Spleen (tissue), 11 donors: ENCODE measurements at regions not wholly inside any gene's neighbourhood (a gene's known extent, or its start where the extent isn't known, plus 50 kb on each side); places are given as distances from the start of the nearest gene placed in this dataset.
A peak's percentile ranks its signal among the peaks of the same experiment; 100 is the strongest.
"Not testable (repeated sequence)": the region's sequence is repeated elsewhere in the genome, so short reads cannot be mapped to it uniquely, and the experiment has no call there.

Source experiments
- DNase-seq: peaks from one replicate; pipeline ENCODE4 v3.0.0-alpha.2; 2020
- H3K27ac ChIP-seq, 8 donors: fragments of 200-600 bp; sonication (generic) in 7 of 8; 1 replicate in 4 of 8; 2 replicates in 4 of 8; pipeline versions ENCODE4 v1.5.0 to v1.8.0; 2016 to 2021; ENCODE audit warnings: inconsistent platforms in 4 of 8, mild to moderate bottlenecking in 4 of 8, moderate library complexity in 1 of 8
- H3K27me3 ChIP-seq, 7 donors: fragments of 200-600 bp; sonication (generic) in 6 of 7; replicated peaks in 1 of 7; 1 replicate in 4 of 7; 2 replicates in 3 of 7; pipeline versions ENCODE4 v1.5.0 to v1.8.0; 2016 to 2021; ENCODE audit warnings: inconsistent platforms in 3 of 7, mild to moderate bottlenecking in 1 of 7
- H3K36me3 ChIP-seq, 6 donors: fragments of 200-600 bp; sonication (generic) in 5 of 6; 1 replicate in 4 of 6; 2 replicates in 2 of 6; pipeline versions ENCODE4 v1.5.0 to v1.8.0; 2016 to 2021; ENCODE audit warnings: inconsistent platforms in 2 of 6
- H3K4me1 ChIP-seq, 6 donors: fragments of 200-600 bp; sonication (generic) in 5 of 6; 1 replicate in 3 of 6; 2 replicates in 3 of 6; pipeline versions ENCODE4 v1.5.0 to v1.8.0; 2016 to 2021; ENCODE audit warnings: inconsistent platforms in 3 of 6
- H3K4me3 ChIP-seq, 8 donors: fragments of 200-600 bp; sonication (generic) in 7 of 8; 1 replicate in 4 of 8; 2 replicates in 4 of 8; pipeline versions ENCODE4 v1.5.0 to v1.8.0; 2016 to 2021; ENCODE audit warnings: inconsistent platforms in 4 of 8, mild to moderate bottlenecking in 4 of 8, moderate library complexity in 2 of 8
- H3K9me3 ChIP-seq, 8 donors: fragments of 200-600 bp; sonication (generic) in 7 of 8; 1 replicate in 4 of 8; 2 replicates in 4 of 8; pipeline versions ENCODE4 v1.5.0 to v1.8.0; 2016 to 2021; ENCODE audit warnings: inconsistent platforms in 4 of 8
- POLR2A ChIP-seq, 3 donors: fragments of 450-650 bp; IDR thresholded peaks; one replicate each; pipeline ENCODE4 v1.5.1; 2017; ENCODE audit warnings: antibody characterized with exemption in 3 of 3, mild to moderate bottlenecking in 1 of 3
- POLR2AphosphoS5 ChIP-seq, 3 donors: sonication (generic); formaldehyde crosslinking; IDR thresholded peaks; one replicate each; pipeline ENCODE4 v1.5.1; 2017; ENCODE audit warnings: antibody characterized with exemption in 3 of 3
- WGBS, 5 donors: extraction: QIAGEN DNeasy Blood & Tissue Kit in 3 of 5; methylation state at CpG; one replicate each; pipeline versions ENCODE4 v1.1.5 to v1.1.7; 2013 to 2018; 5-methylcytosine and 5-hydroxymethylcytosine counted together
- intact Hi-C: fragments of 100-400 bp; cut with DNase I; formaldehyde crosslinking; loops from one replicate; pipeline ENCODE4 v1.15.0; 2023; ENCODE audit warnings: low total_unique reads
- TF ChIP-seq, protein P1 (sequence below), 11 experiments: fragments of 200-600 bp in 7 of 11; fragments of 450-650 bp in 4 of 11; sonication (generic) in 4 of 11; IDR thresholded peaks in 8 of 11; conservative IDR thresholded peaks in 3 of 11; 1 replicate in 7 of 11; 2 replicates in 4 of 11; pipeline versions ENCODE4 v1.4.0 to v1.8.0; 2016 to 2021; ENCODE audit warnings: antibody characterized with exemption in 11 of 11, inconsistent platforms in 4 of 11, mild to moderate bottlenecking in 1 of 11
- donor health status: healthy with polysubstance abuse.
- donor health status: DM: no; HTN: no; CAD: no; lungs with moderate emphysema.
- donor health status: DM: no; HTN: no; CAD: no.
- donor health status: Bipolar disorder and iron deficiency.
- donor health status: healthy.
- donor health status: DM: no; HTN: no; CAD: no.
- donor health status: DM: yes; HTN: yes; CAD: no.

GRCh38 chr2:16729335-16729734 lies 63.7 kb upstream of the CYRIA start:
- intact Hi-C loops: no loop called here

GRCh38 chr2:16728351-16729136 lies 62.9 kb upstream of the CYRIA start:
- Histone ChIP-seq H3K4me3 (no peak overlapping the region), H3K27ac (peak overlapping the region in 5 of 8 donors; percentile 3 to 68 (median 43)), H3K27me3 (peaks cover 0 to 4% (median 0%) of the 10 kb centered on the region in 7 donors), H3K9me3 (no peaks in the 10 kb centered on the region), H3K36me3 (no peaks in the 10 kb centered on the region), H3K4me1 (peaks cover 0 to 14% (median 1%) of the 10 kb centered on the region in 6 donors)
- TF ChIP-seq POLR2AphosphoS5 (IDR thresholded peaks at IDR 0.05) (no peak), POLR2A (IDR thresholded peaks at IDR 0.05) (no peak)
- TF ChIP-seq, protein P1, sequence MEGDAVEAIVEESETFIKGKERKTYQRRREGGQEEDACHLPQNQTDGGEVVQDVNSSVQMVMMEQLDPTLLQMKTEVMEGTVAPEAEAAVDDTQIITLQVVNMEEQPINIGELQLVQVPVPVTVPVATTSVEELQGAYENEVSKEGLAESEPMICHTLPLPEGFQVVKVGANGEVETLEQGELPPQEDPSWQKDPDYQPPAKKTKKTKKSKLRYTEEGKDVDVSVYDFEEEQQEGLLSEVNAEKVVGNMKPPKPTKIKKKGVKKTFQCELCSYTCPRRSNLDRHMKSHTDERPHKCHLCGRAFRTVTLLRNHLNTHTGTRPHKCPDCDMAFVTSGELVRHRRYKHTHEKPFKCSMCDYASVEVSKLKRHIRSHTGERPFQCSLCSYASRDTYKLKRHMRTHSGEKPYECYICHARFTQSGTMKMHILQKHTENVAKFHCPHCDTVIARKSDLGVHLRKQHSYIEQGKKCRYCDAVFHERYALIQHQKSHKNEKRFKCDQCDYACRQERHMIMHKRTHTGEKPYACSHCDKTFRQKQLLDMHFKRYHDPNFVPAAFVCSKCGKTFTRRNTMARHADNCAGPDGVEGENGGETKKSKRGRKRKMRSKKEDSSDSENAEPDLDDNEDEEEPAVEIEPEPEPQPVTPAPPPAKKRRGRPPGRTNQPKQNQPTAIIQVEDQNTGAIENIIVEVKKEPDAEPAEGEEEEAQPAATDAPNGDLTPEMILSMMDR (IDR thresholded peaks at IDR 0.05 in 8 of 11, conservative IDR thresholded peaks at IDR 0.05 in 3 of 11): no peak
- 59 to 69% (median 64%) methylated on average over 4 of the region's 4 CpGs for WGBS, 5 donors
- intact Hi-C loops: no loop called here
- no peak for DNase-seq

More at GRCh38 chr2:16729335-16729734, 63.7 kb upstream of the CYRIA start:
- no peaks in the 10 kb centered on the region for H3K36me3 ChIP-seq
- no peak for TF ChIP-seq POLR2A (IDR thresholded peaks at IDR 0.05)
- H3K4me1 ChIP-seq: peaks cover 0 to 14% (median 1%) of the 10 kb centered on the region in 6 donors
- H3K4me3 ChIP-seq: no peak overlapping the region
- 55 to 75% (median 66%) methylated on average over 5 of the region's 5 CpGs for WGBS, 5 donors
- no peaks in the 10 kb centered on the region for H3K9me3 ChIP-seq
- peaks cover 0 to 4% (median 0%) of the 10 kb centered on the region in 7 donors for H3K27me3 ChIP-seq
- peak overlapping the region in 6 of 8 donors; percentile 3 to 68 (median 38) for H3K27ac ChIP-seq
- no peak for DNase-seq

- H3K27ac ChIP-seq, H3K4me3 ChIP-seq, DNase-seq, H3K27me3 ChIP-seq, H3K36me3 ChIP-seq, intact Hi-C loops, H3K9me3 ChIP-seq: not testable (repeated sequence)
- WGBS, 5 donors: 53 to 75% (median 65%) methylated on average over 2 of the region's 2 CpGs
- H3K4me1 ChIP-seq: peaks cover 0 to 14% (median 1%) of the 10 kb centered on the region in 6 donors
Observed at GRCh38 chr2:16727849-16728248, 62.2 kb upstream of the CYRIA start.

DNA sequence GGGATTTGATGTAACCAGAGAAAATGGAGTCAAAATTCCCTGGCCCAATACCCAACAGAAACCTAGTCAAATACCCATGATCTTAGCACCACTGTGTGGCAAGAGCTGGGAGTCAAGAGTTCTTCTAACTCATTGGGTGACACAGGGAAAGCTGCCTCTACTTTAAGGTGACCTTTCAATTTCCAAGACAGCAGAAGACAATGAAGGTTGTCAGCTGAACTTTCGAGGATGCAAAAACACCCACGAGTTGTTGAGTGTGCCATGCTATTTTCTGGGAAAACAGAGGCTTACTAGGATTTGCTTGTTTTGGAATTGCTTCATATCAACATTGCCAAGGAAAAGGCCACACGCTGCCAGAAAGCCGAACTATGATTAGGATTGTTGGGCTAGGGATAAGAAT lies 61.6 kb upstream of the CYRIA start:
- H3K4me1 ChIP-seq: peaks cover 0 to 14% (median 1%) of the 10 kb centered on the region in 6 donors
- no peaks in the 10 kb centered on the region for H3K9me3 ChIP-seq
- H3K27ac ChIP-seq: no peak overlapping the region
- DNase-seq: no peak
- no peak overlapping the region for H3K4me3 ChIP-seq
- peaks cover 0 to 1% (median 0%) of the 10 kb centered on the region in 7 donors for H3K27me3 ChIP-seq
- intact Hi-C loops: no loop called here
- TF ChIP-seq, protein P1 (IDR thresholded peaks at IDR 0.05 in 8 of 11, conservative IDR thresholded peaks at IDR 0.05 in 3 of 11): peak in 1 of 11 experiments; percentile 23
- no peak for TF ChIP-seq POLR2AphosphoS5 (IDR thresholded peaks at IDR 0.05)
- no peak for TF ChIP-seq POLR2A (IDR thresholded peaks at IDR 0.05)
- 70 to 92% (median 80%) methylated on average over 4 of the region's 4 CpGs for WGBS, 5 donors
- H3K36me3 ChIP-seq: no peaks in the 10 kb centered on the region

DNA sequence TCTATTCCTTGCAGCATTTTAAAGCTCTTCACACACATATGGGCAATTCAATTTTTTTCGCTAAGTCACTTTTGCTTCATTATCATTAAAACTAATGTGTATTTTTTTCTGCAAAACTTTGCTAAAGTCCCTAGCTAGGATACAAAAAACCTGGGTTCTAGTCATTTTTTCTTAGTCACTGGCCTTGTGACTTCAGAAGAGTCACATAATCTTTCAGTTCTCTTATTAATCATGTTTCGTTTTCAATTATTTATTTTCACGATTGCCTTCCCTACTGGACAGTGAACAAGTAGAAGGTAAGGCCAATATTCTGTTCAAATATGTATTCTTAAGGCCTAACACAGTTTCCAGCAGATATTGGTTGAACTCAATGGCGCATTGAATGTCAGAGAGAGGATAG lies 60.9 kb upstream of the CYRIA start:
- no peak for DNase-seq
- H3K27ac ChIP-seq: no peak overlapping the region
- intact Hi-C loops: no loop called here
- TF ChIP-seq POLR2A (IDR thresholded peaks at IDR 0.05) (no peak), POLR2AphosphoS5 (IDR thresholded peaks at IDR 0.05) (no peak)
- TF ChIP-seq, protein P1 (IDR thresholded peaks at IDR 0.05 in 8 of 11, conservative IDR thresholded peaks at IDR 0.05 in 3 of 11): no peak
- WGBS, 5 donors: 83 to 88% (median 86%) methylated on average over 4 of the region's 4 CpGs
- H3K4me1 ChIP-seq: peaks cover 0 to 14% (median 1%) of the 10 kb centered on the region in 6 donors
- H3K9me3 ChIP-seq: no peaks in the 10 kb centered on the region
- H3K4me3 ChIP-seq: no peak overlapping the region
- no peaks in the 10 kb centered on the region for H3K36me3 ChIP-seq
- peaks cover 0 to 1% (median 0%) of the 10 kb centered on the region in 7 donors for H3K27me3 ChIP-seq
